ENCODE measurements at regions not wholly inside any gene's neighbourhood (a gene's known extent, or its start where the extent isn't known, plus 50 kb on each side); places are given as distances from the start of the nearest gene placed in this dataset.
"Not testable (repeated sequence)": the region's sequence is repeated elsewhere in the genome, so short reads cannot be mapped to it uniquely, and the experiment has no call there.

GRCh38 chrX:551306-551705 lies 79.3 kb upstream of the SHOX start:
- intact Hi-C loops (cut with micrococcal nuclease) = no loop called here
- no peaks in the 10 kb centered on the region for H3K36me3 ChIP-seq
- no peaks in the 10 kb centered on the region for H3K4me1 ChIP-seq
- H3K4me3 ChIP-seq = no peak overlapping the region
- no peak for DNase-seq
- peaks cover 16% of the 10 kb centered on the region for H3K9me3 ChIP-seq (replicated peaks)
- no peaks in the 10 kb centered on the region for H3K27me3 ChIP-seq (ENCODE audit: low read depth)
- no peak for TF ChIP-seq CTCF (IDR thresholded peaks at IDR 0.05; ENCODE audit: borderline replicate concordance)
- H3K27ac ChIP-seq (replicated peaks) = no peak overlapping the region

GRCh38 chrX:552496-552895 lies 78.1 kb upstream of the SHOX start:
- H3K27ac ChIP-seq (replicated peaks) = no peak overlapping the region
- intact Hi-C loops (cut with micrococcal nuclease) = no loop called here
- no peak overlapping the region for H3K4me3 ChIP-seq
- peaks cover 16% of the 10 kb centered on the region for H3K9me3 ChIP-seq (replicated peaks)
- no peaks in the 10 kb centered on the region for H3K4me1 ChIP-seq
- no peaks in the 10 kb centered on the region for H3K36me3 ChIP-seq
- no peak for TF ChIP-seq CTCF (IDR thresholded peaks at IDR 0.05; ENCODE audit: borderline replicate concordance)
- DNase-seq = no peak
- no peaks in the 10 kb centered on the region for H3K27me3 ChIP-seq (ENCODE audit: low read depth)

- no peak overlapping the region for H3K4me3 ChIP-seq
- intact Hi-C loops (cut with micrococcal nuclease) = no loop called here
- no peak overlapping the region for H3K27ac ChIP-seq (replicated peaks)
- no peaks in the 10 kb centered on the region for H3K4me1 ChIP-seq
- DNase-seq = no peak
- no peak for TF ChIP-seq CTCF (IDR thresholded peaks at IDR 0.05; ENCODE audit: borderline replicate concordance)
- no peaks in the 10 kb centered on the region for H3K36me3 ChIP-seq
- H3K27me3 ChIP-seq (ENCODE audit: low read depth) = no peaks in the 10 kb centered on the region
- H3K9me3 ChIP-seq (replicated peaks) = peaks cover 16% of the 10 kb centered on the region
Measured at GRCh38 chrX:554271-554670, 76.3 kb upstream of the SHOX start.

GRCh38 chrX:555725-556666 lies 74.6 kb upstream of the SHOX start:
- no peak for DNase-seq
- Histone ChIP-seq H3K9me3 (replicated peaks) (peaks cover 3% of the 10 kb centered on the region), H3K27ac (replicated peaks) (no peak overlapping the region), H3K4me3 (no peak overlapping the region), H3K27me3 (ENCODE audit: low read depth) (no peaks in the 10 kb centered on the region), H3K36me3 (no peaks in the 10 kb centered on the region), H3K4me1 (no peaks in the 10 kb centered on the region)
- TF ChIP-seq CTCF (IDR thresholded peaks at IDR 0.05; ENCODE audit: borderline replicate concordance) = no peak
- intact Hi-C loops (cut with micrococcal nuclease) = no loop called here

- H3K4me3 ChIP-seq; H3K36me3 ChIP-seq; H3K27me3 ChIP-seq (ENCODE audit: low read depth); DNase-seq; H3K9me3 ChIP-seq (replicated peaks); H3K27ac ChIP-seq (replicated peaks); intact Hi-C loops (cut with micrococcal nuclease); H3K4me1 ChIP-seq: not testable (repeated sequence)
Measured at GRCh38 chrX:557601-558000, 73.0 kb upstream of the SHOX start.

GRCh38 chrX:559282-559681 lies 71.3 kb upstream of the SHOX start:
- intact Hi-C loops (cut with micrococcal nuclease); H3K36me3 ChIP-seq; H3K27ac ChIP-seq (replicated peaks); H3K4me3 ChIP-seq; H3K4me1 ChIP-seq; DNase-seq; H3K9me3 ChIP-seq (replicated peaks); H3K27me3 ChIP-seq (ENCODE audit: low read depth): not testable (repeated sequence)

All from left ventricle myocardium inferior (tissue), 1 donor.